ENCODE measurements at regions not wholly inside any gene's neighbourhood (a gene's known extent, or its start where the extent isn't known, plus 50 kb on each side); places are given as distances from the start of the nearest gene placed in this dataset.
"Not testable (repeated sequence)": the region's sequence is repeated elsewhere in the genome, so short reads cannot be mapped to it uniquely, and the experiment has no call there.

DNA sequence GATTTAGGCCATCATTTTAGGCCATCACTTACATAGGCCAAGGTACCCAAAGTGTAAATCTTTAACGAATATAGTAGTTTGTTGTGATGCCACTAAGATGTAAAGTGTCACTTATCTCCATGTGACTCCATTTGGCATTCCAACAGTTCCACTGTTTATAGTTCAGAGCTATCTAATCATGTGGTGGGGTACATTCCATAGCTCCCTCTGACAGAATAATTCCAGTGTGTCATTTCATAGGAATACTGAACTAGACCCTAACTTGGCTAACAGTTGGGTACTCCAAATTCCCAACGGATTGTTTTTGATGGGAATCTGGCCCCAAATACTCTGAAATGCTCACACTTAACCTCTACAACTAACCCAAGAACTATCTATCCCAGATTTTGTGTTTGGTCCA lies 76.7 kb upstream of the FST start:
- no peaks in the 10 kb centered on the region for H3K27me3 ChIP-seq
- in situ Hi-C loops (cut with MboI; ENCODE audit: low sequenced_read_pairs in 4 of 4) (no loop called here), intact Hi-C loops (cut with DNase I; ENCODE audit: low total_unique reads) (no loop called here)
- H3K36me3 ChIP-seq: no peaks in the 10 kb centered on the region
- no peak overlapping the region for H3K27ac ChIP-seq
- no peaks in the 10 kb centered on the region for H3K9me3 ChIP-seq
- TF ChIP-seq, protein P1, sequence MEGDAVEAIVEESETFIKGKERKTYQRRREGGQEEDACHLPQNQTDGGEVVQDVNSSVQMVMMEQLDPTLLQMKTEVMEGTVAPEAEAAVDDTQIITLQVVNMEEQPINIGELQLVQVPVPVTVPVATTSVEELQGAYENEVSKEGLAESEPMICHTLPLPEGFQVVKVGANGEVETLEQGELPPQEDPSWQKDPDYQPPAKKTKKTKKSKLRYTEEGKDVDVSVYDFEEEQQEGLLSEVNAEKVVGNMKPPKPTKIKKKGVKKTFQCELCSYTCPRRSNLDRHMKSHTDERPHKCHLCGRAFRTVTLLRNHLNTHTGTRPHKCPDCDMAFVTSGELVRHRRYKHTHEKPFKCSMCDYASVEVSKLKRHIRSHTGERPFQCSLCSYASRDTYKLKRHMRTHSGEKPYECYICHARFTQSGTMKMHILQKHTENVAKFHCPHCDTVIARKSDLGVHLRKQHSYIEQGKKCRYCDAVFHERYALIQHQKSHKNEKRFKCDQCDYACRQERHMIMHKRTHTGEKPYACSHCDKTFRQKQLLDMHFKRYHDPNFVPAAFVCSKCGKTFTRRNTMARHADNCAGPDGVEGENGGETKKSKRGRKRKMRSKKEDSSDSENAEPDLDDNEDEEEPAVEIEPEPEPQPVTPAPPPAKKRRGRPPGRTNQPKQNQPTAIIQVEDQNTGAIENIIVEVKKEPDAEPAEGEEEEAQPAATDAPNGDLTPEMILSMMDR (IDR thresholded peaks at IDR 0.05 in 4 of 5, conservative IDR thresholded peaks at IDR 0.05 in 1 of 5): no peak
- TF ChIP-seq POLR2A (IDR thresholded peaks at IDR 0.05): no peak
- ATAC-seq (no peak), DNase-seq (no peak)
- no peaks in the 10 kb centered on the region for H3K4me1 ChIP-seq
- H3K4me3 ChIP-seq: no peak overlapping the region

DNA sequence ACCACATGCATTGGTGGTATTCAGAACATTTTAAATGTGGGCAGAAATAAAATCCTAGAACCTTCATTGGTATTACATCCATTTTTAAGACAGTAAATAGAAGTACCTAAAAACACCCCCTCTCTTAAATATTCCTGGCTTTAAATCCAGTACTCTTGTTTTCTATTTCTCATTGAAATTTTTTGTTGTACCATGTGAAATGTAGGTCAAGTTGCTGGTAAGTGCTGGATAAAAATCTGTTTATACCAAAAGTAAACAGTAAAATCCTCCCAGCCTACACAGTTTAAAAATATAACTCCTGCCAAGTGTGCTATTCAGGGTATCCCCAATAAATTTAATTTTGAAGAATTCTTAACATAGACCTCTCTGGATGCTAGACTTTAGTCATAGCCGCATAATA lies 75.0 kb upstream of the FST start:
- no peak overlapping the region for H3K27ac ChIP-seq
- H3K9me3 ChIP-seq: no peaks in the 10 kb centered on the region
- ATAC-seq: no peak
- TF ChIP-seq, protein P1 (IDR thresholded peaks at IDR 0.05 in 4 of 5, conservative IDR thresholded peaks at IDR 0.05 in 1 of 5): no peak
- no peaks in the 10 kb centered on the region for H3K36me3 ChIP-seq
- no peak for DNase-seq
- H3K4me3 ChIP-seq: no peak overlapping the region
- no peaks in the 10 kb centered on the region for H3K27me3 ChIP-seq
- in situ Hi-C loops (cut with MboI; ENCODE audit: low sequenced_read_pairs in 4 of 4) (no loop called here), intact Hi-C loops (cut with DNase I; ENCODE audit: low total_unique reads) (no loop called here)
- no peaks in the 10 kb centered on the region for H3K4me1 ChIP-seq

DNA sequence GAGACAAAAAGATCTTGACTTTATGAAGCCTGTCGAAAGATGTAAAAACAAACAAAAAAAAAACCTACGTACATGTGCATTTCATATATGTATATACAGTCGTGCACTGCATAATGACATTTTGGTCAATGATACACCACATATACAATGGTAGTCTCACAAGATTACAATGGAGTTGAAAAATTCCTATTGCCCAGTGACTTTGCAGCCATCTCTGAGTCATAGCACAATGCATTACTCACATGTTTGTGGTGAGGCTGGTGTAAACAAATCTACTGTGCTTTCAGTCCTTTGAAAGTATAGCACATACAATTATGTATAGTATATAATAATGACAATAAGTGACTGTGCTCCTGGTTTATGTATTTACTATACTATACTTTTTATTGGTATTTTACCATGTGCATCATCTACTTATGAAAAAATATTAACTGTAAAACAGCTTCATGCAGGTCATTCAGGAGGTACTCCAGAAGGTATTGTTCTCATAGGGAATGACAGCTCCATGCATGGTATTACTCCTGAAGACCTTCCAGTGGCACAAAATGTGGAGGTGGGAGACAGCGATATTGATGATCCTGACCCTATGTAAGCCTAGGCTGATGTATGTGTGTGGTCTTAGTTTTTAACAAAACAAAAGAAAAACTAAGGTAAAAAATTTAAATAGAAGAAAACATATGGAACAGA lies 73.7 kb upstream of the FST start:
- Histone ChIP-seq H3K27ac (no peak overlapping the region), H3K4me3 (no peak overlapping the region), H3K9me3 (no peaks in the 10 kb centered on the region), H3K36me3 (no peaks in the 10 kb centered on the region), H3K4me1 (no peaks in the 10 kb centered on the region), H3K27me3 (no peaks in the 10 kb centered on the region)
- intact Hi-C loops (cut with DNase I; ENCODE audit: low total_unique reads) (no loop called here), in situ Hi-C loops (cut with MboI; ENCODE audit: low sequenced_read_pairs in 4 of 4) (no loop called here)
- no peak for DNase-seq
- ATAC-seq: no peak
- TF ChIP-seq, protein P1 (IDR thresholded peaks at IDR 0.05 in 4 of 5, conservative IDR thresholded peaks at IDR 0.05 in 1 of 5): no peak
- no peak for TF ChIP-seq POLR2A (IDR thresholded peaks at IDR 0.05)

DNA sequence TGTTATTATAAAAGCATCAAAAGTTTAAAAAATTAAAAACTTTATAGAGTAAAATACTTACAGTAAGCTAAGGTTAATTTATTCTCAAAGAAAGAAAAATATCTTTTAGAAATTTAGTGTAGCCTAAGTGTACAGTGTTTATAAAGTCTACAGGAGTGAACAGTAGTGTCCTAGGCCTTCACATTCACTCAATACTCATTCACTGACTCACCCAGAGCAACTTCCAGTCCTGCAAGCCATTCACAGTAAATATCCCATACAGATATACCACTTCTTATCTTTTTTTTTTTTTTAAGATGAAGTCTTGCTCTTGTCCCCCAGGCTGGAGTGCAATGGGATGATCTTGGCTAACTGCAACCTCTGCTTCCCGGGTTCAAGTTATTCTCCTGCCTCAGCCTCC lies 73.1 kb upstream of the FST start:
- Histone ChIP-seq H3K27ac (no peak overlapping the region), H3K36me3 (no peaks in the 10 kb centered on the region), H3K27me3 (no peaks in the 10 kb centered on the region), H3K4me3 (no peak overlapping the region), H3K4me1 (no peaks in the 10 kb centered on the region), H3K9me3 (no peaks in the 10 kb centered on the region)
- in situ Hi-C loops (cut with MboI; ENCODE audit: low sequenced_read_pairs in 4 of 4) (no loop called here), intact Hi-C loops (cut with DNase I; ENCODE audit: low total_unique reads) (no loop called here)
- no peak for TF ChIP-seq POLR2A (IDR thresholded peaks at IDR 0.05)
- TF ChIP-seq, protein P1 (IDR thresholded peaks at IDR 0.05 in 4 of 5, conservative IDR thresholded peaks at IDR 0.05 in 1 of 5): no peak
- DNase-seq (no peak), ATAC-seq (no peak)

DNA sequence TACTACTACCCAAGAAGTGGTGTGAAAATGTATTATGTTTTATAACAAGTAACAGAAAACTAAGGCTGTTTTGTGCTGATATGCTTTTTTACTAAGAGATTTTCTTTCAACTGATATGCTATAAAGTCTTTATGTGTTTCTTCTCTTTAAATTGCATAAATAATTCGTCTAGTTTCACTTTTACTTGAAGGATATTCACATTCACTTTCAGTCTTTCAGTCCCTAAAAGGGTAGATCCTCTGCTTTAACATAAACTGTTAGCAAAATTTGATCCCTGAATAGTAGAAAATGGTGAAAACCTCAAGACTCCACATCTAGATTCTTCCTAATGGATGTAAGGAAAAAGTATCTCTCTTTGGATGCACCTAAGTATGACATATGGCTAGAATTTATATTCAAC lies 69.0 kb upstream of the FST start:
- in situ Hi-C loops (cut with MboI; ENCODE audit: low sequenced_read_pairs in 4 of 4) (no loop called here), intact Hi-C loops (cut with DNase I; ENCODE audit: low total_unique reads) (no loop called here)
- Histone ChIP-seq H3K4me3 (no peak overlapping the region), H3K36me3 (no peaks in the 10 kb centered on the region), H3K27ac (no peak overlapping the region), H3K4me1 (no peaks in the 10 kb centered on the region), H3K9me3 (no peaks in the 10 kb centered on the region), H3K27me3 (no peaks in the 10 kb centered on the region)
- ATAC-seq (no peak), DNase-seq (no peak)
- TF ChIP-seq POLR2A (IDR thresholded peaks at IDR 0.05): no peak
- TF ChIP-seq, protein P1 (IDR thresholded peaks at IDR 0.05 in 4 of 5, conservative IDR thresholded peaks at IDR 0.05 in 1 of 5): no peak

DNA sequence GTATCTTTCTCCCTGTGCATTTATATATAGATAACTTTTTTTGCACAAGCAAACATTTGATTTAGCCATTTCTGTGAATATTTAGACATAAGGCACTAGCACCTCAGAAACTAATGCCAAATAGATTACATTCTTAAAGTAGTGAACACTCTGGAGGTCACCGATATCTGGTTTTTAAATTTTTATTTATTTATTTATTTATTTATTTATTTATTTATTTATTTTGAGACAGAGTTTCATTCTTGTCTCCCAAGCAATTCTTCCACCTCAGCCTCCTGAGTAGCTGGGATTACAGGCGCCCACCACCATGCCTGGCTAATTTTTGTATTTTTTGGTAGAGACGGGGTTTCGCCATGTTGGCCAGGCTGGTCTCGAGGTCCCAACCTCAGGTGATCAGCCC lies 67.9 kb upstream of the FST start:
- H3K36me3 ChIP-seq; DNase-seq; H3K27ac ChIP-seq; in situ Hi-C loops (cut with MboI; ENCODE audit: low sequenced_read_pairs in 4 of 4); H3K9me3 ChIP-seq; H3K4me3 ChIP-seq; H3K4me1 ChIP-seq; ATAC-seq; H3K27me3 ChIP-seq; intact Hi-C loops (cut with DNase I; ENCODE audit: low total_unique reads): not testable (repeated sequence)

Data from gastrocnemius medialis (tissue), 4 donors.